ENCODE measurements at regions not wholly inside any gene's neighbourhood (a gene's known extent, or its start where the extent isn't known, plus 50 kb on each side); places are given as distances from the start of the nearest gene placed in this dataset.

DNA sequence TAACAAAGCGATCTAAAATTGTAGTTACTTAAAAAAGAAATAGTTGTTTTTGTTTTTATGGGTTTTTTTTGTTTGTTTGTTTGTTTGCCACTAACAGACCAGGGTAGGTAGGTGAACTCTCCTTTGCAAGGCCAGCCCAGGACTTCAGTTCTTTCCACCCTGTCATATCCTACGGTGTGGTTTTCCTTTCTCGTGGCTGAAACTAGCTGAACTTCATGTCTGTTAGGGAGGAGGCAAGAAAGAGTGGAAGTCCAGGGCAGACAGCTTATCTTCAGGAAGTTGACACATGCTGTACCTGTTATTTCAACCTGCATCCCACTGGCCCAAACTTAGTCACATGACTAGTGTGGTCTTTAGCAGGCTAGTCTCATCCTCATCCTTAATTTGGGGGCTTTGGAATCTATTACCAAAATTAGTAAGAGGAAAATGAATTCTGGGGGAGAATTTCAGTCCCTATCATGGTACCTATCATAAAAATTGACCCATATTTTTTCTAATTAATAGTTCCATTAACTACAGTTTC lies 62.9 kb upstream of the LRRC7 start:
- no peak for DNase-seq (ENCODE audit: low read depth)
- no peak overlapping the region for H3K4me3 ChIP-seq (ENCODE audit: low read length)
- TF ChIP-seq, protein P1, sequence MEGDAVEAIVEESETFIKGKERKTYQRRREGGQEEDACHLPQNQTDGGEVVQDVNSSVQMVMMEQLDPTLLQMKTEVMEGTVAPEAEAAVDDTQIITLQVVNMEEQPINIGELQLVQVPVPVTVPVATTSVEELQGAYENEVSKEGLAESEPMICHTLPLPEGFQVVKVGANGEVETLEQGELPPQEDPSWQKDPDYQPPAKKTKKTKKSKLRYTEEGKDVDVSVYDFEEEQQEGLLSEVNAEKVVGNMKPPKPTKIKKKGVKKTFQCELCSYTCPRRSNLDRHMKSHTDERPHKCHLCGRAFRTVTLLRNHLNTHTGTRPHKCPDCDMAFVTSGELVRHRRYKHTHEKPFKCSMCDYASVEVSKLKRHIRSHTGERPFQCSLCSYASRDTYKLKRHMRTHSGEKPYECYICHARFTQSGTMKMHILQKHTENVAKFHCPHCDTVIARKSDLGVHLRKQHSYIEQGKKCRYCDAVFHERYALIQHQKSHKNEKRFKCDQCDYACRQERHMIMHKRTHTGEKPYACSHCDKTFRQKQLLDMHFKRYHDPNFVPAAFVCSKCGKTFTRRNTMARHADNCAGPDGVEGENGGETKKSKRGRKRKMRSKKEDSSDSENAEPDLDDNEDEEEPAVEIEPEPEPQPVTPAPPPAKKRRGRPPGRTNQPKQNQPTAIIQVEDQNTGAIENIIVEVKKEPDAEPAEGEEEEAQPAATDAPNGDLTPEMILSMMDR (conservative IDR thresholded peaks at IDR 0.05; ENCODE audit: low read depth, low read length) = no peak

DNA sequence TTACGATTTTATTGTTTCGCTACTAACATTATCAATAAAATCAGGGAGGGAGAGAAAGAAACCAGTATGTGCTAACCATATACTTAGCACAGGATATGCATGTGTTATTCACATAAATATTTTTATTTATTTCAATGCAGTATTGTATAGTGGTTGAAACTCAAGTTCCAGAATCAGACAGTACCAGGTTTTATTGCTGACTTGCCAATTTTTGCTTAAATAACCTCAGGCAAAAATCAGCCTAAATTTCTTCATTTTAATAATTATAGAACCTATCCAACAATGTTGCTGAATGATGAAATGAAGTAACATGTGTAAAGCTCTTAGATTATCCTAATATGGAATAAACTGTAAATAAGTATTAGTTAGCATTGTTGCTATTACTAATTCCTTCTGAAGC lies 61.4 kb upstream of the LRRC7 start:
- DNase-seq (ENCODE audit: low read depth) = no peak
- TF ChIP-seq, protein P1 (conservative IDR thresholded peaks at IDR 0.05; ENCODE audit: low read depth, low read length) = no peak
- H3K4me3 ChIP-seq (ENCODE audit: low read length) = no peak overlapping the region

GRCh38 chr1:69506721-69507120 lies 61.0 kb upstream of the LRRC7 start:
- H3K4me3 ChIP-seq (ENCODE audit: low read length) = no peak overlapping the region
- no peak for DNase-seq (ENCODE audit: low read depth)
- TF ChIP-seq, protein P1 (conservative IDR thresholded peaks at IDR 0.05; ENCODE audit: low read depth, low read length) = no peak

DNA sequence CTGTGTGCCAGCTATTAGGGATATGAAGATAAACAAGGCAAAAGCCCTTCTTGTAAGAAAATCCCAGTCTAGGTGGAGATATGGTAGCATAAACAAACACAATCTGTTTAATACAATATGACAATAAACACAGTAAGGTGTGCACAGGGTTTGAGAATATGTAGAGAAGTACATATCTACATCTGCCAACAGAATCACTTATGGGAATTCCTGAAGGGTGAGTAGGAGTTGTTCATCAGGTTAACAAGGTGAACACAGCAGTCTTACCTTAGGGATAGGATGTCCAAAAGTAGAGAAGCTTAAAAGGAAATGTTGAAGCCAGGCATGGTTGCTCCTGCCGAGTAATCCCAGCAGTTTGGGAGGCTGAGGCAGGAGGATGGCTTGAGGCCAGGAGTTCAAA lies 57.7 kb upstream of the LRRC7 start:
- H3K4me3 ChIP-seq (ENCODE audit: low read length) = no peak overlapping the region
- no peak for DNase-seq (ENCODE audit: low read depth)
- TF ChIP-seq, protein P1 (conservative IDR thresholded peaks at IDR 0.05; ENCODE audit: low read depth, low read length) = no peak

DNA sequence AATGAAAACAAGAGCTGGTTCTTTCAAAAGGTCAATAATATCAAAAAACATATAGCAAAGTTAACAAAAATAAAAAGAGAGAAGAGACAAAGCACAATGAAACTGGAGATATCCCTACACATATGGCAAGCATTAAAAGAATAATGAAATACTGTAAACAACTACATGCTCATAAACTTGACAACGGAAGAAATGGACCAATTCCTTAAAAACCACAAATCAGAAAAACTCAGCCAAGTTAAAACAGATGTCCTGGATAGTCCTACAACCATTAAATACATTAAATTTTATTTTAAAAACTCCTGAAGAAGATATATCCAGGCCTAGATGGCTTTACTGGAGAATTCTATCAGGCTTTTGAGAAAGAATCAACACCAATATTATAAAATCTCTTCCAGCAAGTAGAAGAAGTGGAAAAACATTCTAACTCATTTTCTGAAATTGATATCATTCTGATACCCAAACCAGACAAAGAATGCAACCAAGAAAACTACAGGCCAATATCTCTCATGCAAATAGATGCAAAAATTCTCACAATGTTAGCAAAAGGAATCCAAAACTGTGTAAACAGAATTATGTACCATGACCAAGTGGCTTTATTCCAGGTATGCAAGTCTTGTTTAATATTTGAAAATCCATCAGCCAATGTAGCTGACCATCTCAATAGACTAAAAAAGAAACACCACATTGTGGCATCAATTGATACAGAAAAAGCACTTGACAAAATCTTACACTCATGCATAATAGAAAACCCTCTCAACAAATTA lies 56.1 kb upstream of the LRRC7 start:
- DNase-seq (ENCODE audit: low read depth) = no peak

DNA sequence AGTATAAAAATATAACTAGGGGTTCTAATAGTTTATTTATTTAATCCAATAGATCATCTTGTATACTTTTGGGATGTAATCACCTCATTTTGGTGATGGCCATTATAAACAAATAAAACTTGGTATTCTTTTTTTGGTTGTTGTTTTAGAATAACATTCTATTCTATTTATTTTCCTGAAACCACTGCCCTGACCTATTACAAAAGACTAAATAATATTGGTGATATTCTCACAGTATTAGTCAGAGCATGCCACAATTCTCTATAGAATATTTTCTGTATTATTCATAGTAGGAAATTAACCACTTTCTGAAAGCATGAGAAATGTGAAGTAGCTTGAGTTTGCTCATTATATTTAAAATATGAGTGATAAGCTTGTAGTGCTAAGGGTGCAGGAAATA lies 54.1 kb upstream of the LRRC7 start:
- H3K4me3 ChIP-seq (ENCODE audit: low read length) = no peak overlapping the region
- TF ChIP-seq, protein P1 (conservative IDR thresholded peaks at IDR 0.05; ENCODE audit: low read depth, low read length) = no peak
- no peak for DNase-seq (ENCODE audit: low read depth)

More for the DNA sequence above, 56.1 kb upstream of the LRRC7 start:
- TF ChIP-seq, protein P1 (conservative IDR thresholded peaks at IDR 0.05; ENCODE audit: low read depth, low read length) = no peak
- H3K4me3 ChIP-seq (ENCODE audit: low read length) = no peak overlapping the region

All from retinal pigment epithelial cell (primary cell).